ENCODE measurements at regions not wholly inside any gene's neighbourhood (a gene's known extent, or its start where the extent isn't known, plus 50 kb on each side); places are given as distances from the start of the nearest gene placed in this dataset.
"Not testable (repeated sequence)": the region's sequence is repeated elsewhere in the genome, so short reads cannot be mapped to it uniquely, and the experiment has no call there.

DNA sequence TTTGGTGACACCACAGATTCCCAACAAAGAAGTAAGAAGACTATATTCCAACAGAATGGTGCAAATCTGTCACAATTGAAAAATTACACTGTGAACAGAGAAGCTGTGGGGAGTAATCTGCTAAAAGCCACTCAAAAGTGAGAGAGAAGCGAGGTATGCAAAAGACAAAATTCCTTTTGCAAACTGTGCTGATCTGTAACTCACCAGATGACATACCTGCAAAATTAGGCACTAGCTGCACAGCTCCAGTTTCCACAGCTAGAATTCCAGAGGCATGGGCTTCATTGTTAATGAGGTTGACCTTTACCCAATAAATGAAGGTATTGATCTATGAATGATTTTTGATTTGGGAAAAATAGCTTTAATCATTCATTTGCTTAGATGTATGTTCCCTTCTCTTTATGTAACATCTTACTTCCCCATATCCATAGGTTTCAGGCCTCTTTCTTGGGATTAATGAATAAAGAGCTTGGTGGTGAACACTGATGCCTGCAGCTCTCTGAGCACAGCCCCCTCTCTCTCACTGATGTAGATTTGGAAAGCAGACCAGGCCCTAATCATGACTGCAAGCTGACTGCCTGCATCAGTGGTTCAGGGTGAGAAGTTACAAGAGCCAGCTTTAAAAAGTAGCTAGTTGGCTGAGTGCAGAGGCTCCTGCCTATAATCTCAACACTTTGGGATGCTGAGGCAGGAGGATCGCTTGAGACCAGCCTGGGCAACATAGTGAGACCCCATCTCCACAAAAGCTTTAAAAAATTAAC lies 85.2 kb downstream of the LACC1 start:
- DNase-seq (ENCODE audit: low read depth, low spot score), result no peak
- in situ Hi-C loops (cut with HindIII; ENCODE audit: low sequenced_read_pairs), result no loop called here
- TF ChIP-seq CTCF (IDR thresholded peaks at IDR 0.05; ENCODE audit: low read depth, low read length), result no peak
- no peak overlapping the region for H3K4me3 ChIP-seq (ENCODE audit: low read depth, low read length)

GRCh38 chr13:43965459-43965845 lies 85.7 kb downstream of the LACC1 start:
- no peak overlapping the region for H3K4me3 ChIP-seq (ENCODE audit: low read depth, low read length)
- no peak for TF ChIP-seq CTCF (IDR thresholded peaks at IDR 0.05; ENCODE audit: low read depth, low read length)
- in situ Hi-C loops (cut with HindIII; ENCODE audit: low sequenced_read_pairs), result no loop called here
- no peak for DNase-seq (ENCODE audit: low read depth, low spot score)

DNA sequence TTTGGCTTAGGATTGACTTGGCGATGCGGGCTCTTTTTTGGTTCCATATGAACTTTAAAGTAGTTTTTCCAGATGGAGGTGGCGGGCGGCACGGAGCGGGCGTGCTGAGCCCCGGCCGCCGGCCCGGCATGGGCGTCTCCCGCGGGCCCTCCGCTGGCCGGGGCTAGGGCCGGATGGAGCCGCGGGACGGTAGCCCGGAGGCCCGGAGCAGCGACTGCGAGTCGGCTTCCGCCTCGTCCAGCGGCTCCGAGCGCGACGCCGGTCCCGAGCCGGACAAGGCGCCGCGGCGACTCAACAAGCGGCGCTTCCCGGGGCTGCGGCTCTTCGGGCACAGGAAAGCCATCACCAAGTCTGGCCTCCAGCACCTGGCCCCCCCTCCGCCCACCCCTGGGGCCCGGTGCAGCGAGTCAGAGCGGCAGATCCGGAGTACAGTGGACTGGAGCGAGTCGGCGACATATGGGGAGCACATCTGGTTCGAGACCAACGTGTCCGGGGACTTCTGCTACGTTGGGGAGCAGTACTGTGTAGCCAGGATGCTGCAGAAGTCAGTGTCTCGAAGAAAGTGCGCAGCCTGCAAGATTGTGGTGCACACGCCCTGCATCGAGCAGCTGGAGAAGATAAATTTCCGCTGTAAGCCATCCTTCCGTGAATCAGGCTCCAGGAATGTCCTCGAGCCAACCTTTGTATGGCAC lies 88.7 kb downstream of the LACC1 start:
- H3K4me3 ChIP-seq (ENCODE audit: low read depth, low read length); in situ Hi-C loops (cut with HindIII; ENCODE audit: low sequenced_read_pairs); DNase-seq (ENCODE audit: low read depth, low spot score): not testable (repeated sequence)

DNA sequence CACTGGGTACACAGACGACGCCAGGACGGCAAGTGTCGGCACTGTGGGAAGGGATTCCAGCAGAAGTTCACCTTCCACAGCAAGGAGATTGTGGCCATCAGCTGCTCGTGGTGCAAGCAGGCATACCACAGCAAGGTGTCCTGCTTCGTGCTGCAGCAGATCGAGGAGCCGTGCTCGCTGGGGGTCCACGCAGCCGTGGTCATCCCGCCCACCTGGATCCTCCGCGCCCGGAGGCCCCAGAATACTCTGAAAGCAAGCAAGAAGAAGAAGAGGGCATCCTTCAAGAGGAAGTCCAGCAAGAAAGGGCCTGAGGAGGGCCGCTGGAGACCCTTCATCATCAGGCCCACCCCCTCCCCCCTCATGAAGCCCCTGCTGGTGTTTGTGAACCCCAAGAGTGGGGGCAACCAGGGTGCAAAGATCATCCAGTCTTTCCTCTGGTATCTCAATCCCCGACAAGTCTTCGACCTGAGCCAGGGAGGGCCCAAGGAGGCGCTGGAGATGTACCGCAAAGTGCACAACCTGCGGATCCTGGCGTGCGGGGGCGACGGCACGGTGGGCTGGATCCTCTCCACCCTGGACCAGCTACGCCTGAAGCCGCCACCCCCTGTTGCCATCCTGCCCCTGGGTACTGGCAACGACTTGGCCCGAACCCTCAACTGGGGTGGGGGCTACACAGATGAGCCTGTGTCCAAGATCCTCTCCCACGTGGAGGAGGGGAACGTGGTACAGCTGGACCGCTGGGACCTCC lies 89.4 kb downstream of the LACC1 start:
- DNase-seq (ENCODE audit: low read depth, low spot score); in situ Hi-C loops (cut with HindIII; ENCODE audit: low sequenced_read_pairs); H3K4me3 ChIP-seq (ENCODE audit: low read depth, low read length): not testable (repeated sequence)

DNA sequence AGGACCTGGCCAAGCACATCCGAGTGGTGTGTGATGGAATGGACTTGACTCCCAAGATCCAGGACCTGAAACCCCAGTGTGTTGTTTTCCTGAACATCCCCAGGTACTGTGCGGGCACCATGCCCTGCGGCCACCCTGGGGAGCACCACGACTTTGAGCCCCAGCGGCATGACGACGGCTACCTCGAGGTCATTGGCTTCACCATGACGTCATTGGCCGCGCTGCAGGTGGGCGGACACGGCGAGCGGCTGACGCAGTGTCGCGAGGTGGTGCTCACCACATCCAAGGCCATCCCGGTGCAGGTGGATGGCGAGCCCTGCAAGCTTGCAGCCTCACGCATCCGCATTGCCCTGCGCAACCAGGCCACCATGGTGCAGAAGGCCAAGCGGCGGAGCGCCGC lies 90.2 kb downstream of the LACC1 start:
- DNase-seq (ENCODE audit: low read depth, low spot score); H3K4me3 ChIP-seq (ENCODE audit: low read depth, low read length); in situ Hi-C loops (cut with HindIII; ENCODE audit: low sequenced_read_pairs): not testable (repeated sequence)

DNA sequence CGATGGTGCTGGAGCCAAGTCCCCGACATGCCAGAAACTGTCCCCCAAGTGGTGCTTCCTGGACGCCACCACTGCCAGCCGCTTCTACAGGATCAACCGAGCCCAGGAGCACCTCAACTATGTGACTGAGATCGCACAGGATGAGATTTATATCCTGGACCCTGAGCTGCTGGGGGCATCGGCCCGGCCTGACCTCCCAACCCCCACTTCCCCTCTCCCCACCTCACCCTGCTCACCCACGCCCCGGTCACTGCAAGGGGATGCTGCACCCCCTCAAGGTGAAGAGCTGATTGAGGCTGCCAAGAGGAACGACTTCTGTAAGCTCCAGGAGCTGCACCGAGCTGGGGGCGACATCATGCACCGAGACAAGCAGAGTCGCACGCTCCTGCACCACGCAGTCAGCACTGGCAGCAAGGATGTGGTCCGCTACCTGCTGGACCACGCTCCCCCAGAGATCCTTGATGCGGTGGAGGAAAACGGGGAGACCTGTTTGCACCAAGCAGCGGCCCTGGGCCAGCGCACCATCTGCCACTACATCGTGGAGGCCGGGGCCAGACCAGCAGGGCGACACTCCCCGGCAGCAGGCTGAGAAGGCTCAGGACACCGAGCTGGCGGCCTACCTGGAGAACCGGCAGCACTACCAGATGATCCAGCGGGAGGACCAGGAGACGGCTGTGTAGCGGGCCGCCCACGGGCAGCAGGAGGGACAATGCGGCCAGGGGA lies 91.0 kb downstream of the LACC1 start:
- in situ Hi-C loops (cut with HindIII; ENCODE audit: low sequenced_read_pairs), result not testable (repeated sequence)

GRCh38 chr13:43971324-43971723 lies 91.6 kb downstream of the LACC1 start:
- in situ Hi-C loops (cut with HindIII; ENCODE audit: low sequenced_read_pairs); H3K4me3 ChIP-seq (ENCODE audit: low read depth, low read length); DNase-seq (ENCODE audit: low read depth, low spot score): not testable (repeated sequence)

More for the DNA sequence above, 91.0 kb downstream of the LACC1 start:
- not testable (repeated sequence) for DNase-seq (ENCODE audit: low read depth, low spot score); H3K4me3 ChIP-seq (ENCODE audit: low read depth, low read length)

GRCh38 chr13:43977911-43978310 lies 98.2 kb downstream of the LACC1 start:
- in situ Hi-C loops (cut with HindIII; ENCODE audit: low sequenced_read_pairs), result no loop called here
- no peak overlapping the region for H3K4me3 ChIP-seq (ENCODE audit: low read depth, low read length)
- no peak for DNase-seq (ENCODE audit: low read depth, low spot score)
- TF ChIP-seq CTCF (IDR thresholded peaks at IDR 0.05; ENCODE audit: low read depth, low read length), result no peak

DNA sequence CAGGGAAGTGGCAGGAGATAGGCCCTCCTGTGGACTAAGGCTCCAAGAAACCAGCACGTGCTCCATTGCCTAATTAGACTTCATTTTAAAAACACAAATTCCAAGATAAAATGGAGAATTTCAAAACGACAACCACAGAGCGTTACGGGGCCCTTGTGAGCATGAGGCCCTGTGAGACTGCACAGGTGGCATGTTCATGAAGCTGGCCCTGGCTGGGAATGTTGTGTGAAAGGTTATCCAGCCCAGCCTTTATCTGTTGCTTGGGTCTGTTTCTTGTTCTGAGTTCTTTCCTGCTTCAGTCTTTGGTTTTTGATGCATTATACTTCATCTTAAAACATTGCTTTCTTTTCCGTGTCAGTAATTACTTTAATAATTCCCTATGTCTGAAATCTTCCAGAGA lies 99.0 kb downstream of the LACC1 start:
- DNase-seq (ENCODE audit: low read depth, low spot score), result no peak
- TF ChIP-seq CTCF (IDR thresholded peaks at IDR 0.05; ENCODE audit: low read depth, low read length), result no peak
- no peak overlapping the region for H3K4me3 ChIP-seq (ENCODE audit: low read depth, low read length)
- in situ Hi-C loops (cut with HindIII; ENCODE audit: low sequenced_read_pairs), result no loop called here

Measured in astrocyte of the spinal cord (primary cell).